B cell (primary cell): ENCODE measurements at regions not wholly inside any gene's neighbourhood (a gene's known extent, or its start where the extent isn't known, plus 50 kb on each side); places are given as distances from the start of the nearest gene placed in this dataset.

Source experiments
- EZH2 ChIP-seq: IDR thresholded peaks from 2 replicates; pipeline ENCODE4 v1.6.1; 2012; ENCODE audit warnings: borderline replicate concordance, low read depth, mild to moderate bottlenecking, moderate library complexity, low read length; ENCODE audit not compliant: insufficient read depth, poor library complexity, severe bottlenecking
- TF ChIP-seq, protein P1 (sequence below): fragments of 200-600 bp; IDR thresholded peaks from one replicate; pipeline ENCODE4 v1.8.0; 2022; ENCODE audit warnings: antibody characterized with exemption, mild to moderate bottlenecking

DNA sequence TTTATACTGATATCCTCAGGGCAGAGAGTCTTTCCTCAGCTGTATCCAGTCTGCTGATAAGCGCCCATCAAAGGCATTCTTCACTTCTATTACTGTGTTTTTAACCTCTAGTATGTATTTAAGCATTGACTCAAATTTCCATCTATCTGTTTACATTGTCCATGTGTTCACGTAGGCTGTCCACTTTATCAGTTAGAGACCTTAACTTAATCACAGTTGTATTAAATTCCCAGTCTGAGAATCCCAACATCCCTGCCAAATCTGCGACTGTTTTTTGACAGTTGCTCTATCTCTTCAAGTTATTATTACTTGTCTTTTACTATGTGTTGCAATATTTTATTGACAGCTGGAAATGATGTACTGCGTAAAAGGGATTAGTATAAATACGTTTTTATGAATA is 1613.7 kb upstream of the MIR17HG start:
- TF ChIP-seq, protein P1, sequence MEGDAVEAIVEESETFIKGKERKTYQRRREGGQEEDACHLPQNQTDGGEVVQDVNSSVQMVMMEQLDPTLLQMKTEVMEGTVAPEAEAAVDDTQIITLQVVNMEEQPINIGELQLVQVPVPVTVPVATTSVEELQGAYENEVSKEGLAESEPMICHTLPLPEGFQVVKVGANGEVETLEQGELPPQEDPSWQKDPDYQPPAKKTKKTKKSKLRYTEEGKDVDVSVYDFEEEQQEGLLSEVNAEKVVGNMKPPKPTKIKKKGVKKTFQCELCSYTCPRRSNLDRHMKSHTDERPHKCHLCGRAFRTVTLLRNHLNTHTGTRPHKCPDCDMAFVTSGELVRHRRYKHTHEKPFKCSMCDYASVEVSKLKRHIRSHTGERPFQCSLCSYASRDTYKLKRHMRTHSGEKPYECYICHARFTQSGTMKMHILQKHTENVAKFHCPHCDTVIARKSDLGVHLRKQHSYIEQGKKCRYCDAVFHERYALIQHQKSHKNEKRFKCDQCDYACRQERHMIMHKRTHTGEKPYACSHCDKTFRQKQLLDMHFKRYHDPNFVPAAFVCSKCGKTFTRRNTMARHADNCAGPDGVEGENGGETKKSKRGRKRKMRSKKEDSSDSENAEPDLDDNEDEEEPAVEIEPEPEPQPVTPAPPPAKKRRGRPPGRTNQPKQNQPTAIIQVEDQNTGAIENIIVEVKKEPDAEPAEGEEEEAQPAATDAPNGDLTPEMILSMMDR: no peak
- no peak for TF ChIP-seq EZH2
